NT2/D1 (cell line): ENCODE measurements at regions not wholly inside any gene's neighbourhood (a gene's known extent, or its start where the extent isn't known, plus 50 kb on each side); places are given as distances from the start of the nearest gene placed in this dataset.

ENCODE experiments used
- SUZ12 ChIP-seq: IDR thresholded peaks from 2 replicates; pipeline ENCODE4 v1.6.1; 2011; ENCODE audit not compliant: insufficient read length, insufficient read depth; ENCODE audit errors: extremely low read depth
- YY1 ChIP-seq: IDR thresholded peaks from 2 replicates; pipeline ENCODE4 v1.6.1; 2011; ENCODE audit not compliant: insufficient read length, insufficient read depth
- ZNF274 ChIP-seq: IDR thresholded peaks from 2 replicates; pipeline ENCODE4 v1.6.1; 2011; ENCODE audit warnings: mild to moderate bottlenecking, low read depth, low read length

GRCh38 chr1:67921725-67922489, 88.6 kb upstream of the GNG12 start:
- TF ChIP-seq ZNF274 (no peak), YY1 (no peak), SUZ12 (no peak)
